Nucleus accumbens (tissue), 56 donors: ENCODE measurements at regions not wholly inside any gene's neighbourhood (a gene's known extent, or its start where the extent isn't known, plus 50 kb on each side); places are given as distances from the start of the nearest gene placed in this dataset.

Source experiments
- DNase-seq, 56 donors: peaks; one replicate each; lab custom pipeline; 2025; lab: John Stamatoyannopoulos, UW

GRCh38 chr15:87639305-87640011 lies 617.1 kb downstream of the NTRK3 start:
- DNase-seq, result no peak

- DNase-seq, result peak in 9 of 56 donors; percentile 3 to 12 (median 5)
Measured at GRCh38 chr15:87638554-87639083, 617.9 kb downstream of the NTRK3 start.

GRCh38 chr15:87634361-87634760 lies 622.2 kb downstream of the NTRK3 start:
- DNase-seq, result no peak

- no peak for DNase-seq
Measured at GRCh38 chr15:87633525-87633924, 623.0 kb downstream of the NTRK3 start.

GRCh38 chr15:87632364-87632763 lies 624.2 kb downstream of the NTRK3 start:
- DNase-seq, result no peak

GRCh38 chr15:87631775-87632174 lies 624.8 kb downstream of the NTRK3 start:
- no peak for DNase-seq

- DNase-seq, result no peak
Measured at GRCh38 chr15:87631093-87631492, 625.4 kb downstream of the NTRK3 start.

GRCh38 chr15:87628311-87628710 lies 628.2 kb downstream of the NTRK3 start:
- no peak for DNase-seq

GRCh38 chr15:87626860-87627259 lies 629.7 kb downstream of the NTRK3 start:
- no peak for DNase-seq

GRCh38 chr15:87623832-87624231 lies 632.7 kb downstream of the NTRK3 start:
- no peak for DNase-seq

GRCh38 chr15:87620393-87620792 lies 636.1 kb downstream of the NTRK3 start:
- no peak for DNase-seq

GRCh38 chr15:87619161-87619960 lies 637.2 kb downstream of the NTRK3 start:
- DNase-seq, result no peak

GRCh38 chr15:87618203-87618725 lies 638.3 kb downstream of the NTRK3 start:
- DNase-seq, result no peak

- DNase-seq, result no peak
Measured at GRCh38 chr15:87614704-87615103, 641.8 kb downstream of the NTRK3 start.

- DNase-seq, result no peak
Measured at GRCh38 chr15:87610366-87610765, 646.2 kb downstream of the NTRK3 start.

GRCh38 chr15:87609894-87610293 lies 646.6 kb downstream of the NTRK3 start:
- DNase-seq, result no peak

GRCh38 chr15:87609474-87609873 lies 647.1 kb downstream of the NTRK3 start:
- DNase-seq, result no peak

- no peak for DNase-seq
Measured at GRCh38 chr15:87608238-87609028, 648.1 kb downstream of the NTRK3 start.

- DNase-seq, result no peak
Measured at GRCh38 chr15:87606971-87607370, 649.6 kb downstream of the NTRK3 start.

- peak in 14 of 56 donors; percentile 1 to 34 (median 4) for DNase-seq
Measured at GRCh38 chr15:87604857-87605446, 651.6 kb downstream of the NTRK3 start.
